Spinal cord (tissue), 9 donors: ENCODE measurements at regions not wholly inside any gene's neighbourhood (a gene's known extent, or its start where the extent isn't known, plus 50 kb on each side); places are given as distances from the start of the nearest gene placed in this dataset.

Source experiments
- DNase-seq, 6 donors: peaks; one replicate each; pipeline versions ENCODE4 v3.0.0 to v3.0.0-alpha.2; 2013 to 2015; ENCODE audit warnings: low spot score in 6 of 6, low read depth in 4 of 6
- H3K27ac ChIP-seq: one replicate; pipeline ENCODE4 v1.5.1; 2013; ENCODE audit warnings: low read depth, low read length, control low read depth
- H3K27me3 ChIP-seq: one replicate; pipeline ENCODE4 v1.6.1; 2013; ENCODE audit warnings: low read length; ENCODE audit not compliant: control insufficient read depth, insufficient read depth
- H3K36me3 ChIP-seq: one replicate; pipeline ENCODE4 v1.6.1; 2013; ENCODE audit warnings: low read length; ENCODE audit not compliant: control insufficient read depth, insufficient read depth
- H3K4me1 ChIP-seq: one replicate; pipeline ENCODE4 v1.6.1; 2013; ENCODE audit warnings: low read length; ENCODE audit not compliant: control insufficient read depth, insufficient read depth
- H3K4me3 ChIP-seq: one replicate; pipeline ENCODE4 v1.5.1; 2013; ENCODE audit warnings: low read depth, low read length, control low read depth
- H3K9me3 ChIP-seq: one replicate; pipeline ENCODE4 v1.6.1; 2013; ENCODE audit warnings: low read length; ENCODE audit not compliant: control insufficient read depth, insufficient read depth
- WGBS: methylation state at CpG from one replicate; pipeline ENCODE4 v1.1.5; 2013; ENCODE audit warnings: missing lambda C conversion rate; ENCODE audit not compliant: insufficient coverage; 5-methylcytosine and 5-hydroxymethylcytosine counted together
- donor health status: healthy.

DNA sequence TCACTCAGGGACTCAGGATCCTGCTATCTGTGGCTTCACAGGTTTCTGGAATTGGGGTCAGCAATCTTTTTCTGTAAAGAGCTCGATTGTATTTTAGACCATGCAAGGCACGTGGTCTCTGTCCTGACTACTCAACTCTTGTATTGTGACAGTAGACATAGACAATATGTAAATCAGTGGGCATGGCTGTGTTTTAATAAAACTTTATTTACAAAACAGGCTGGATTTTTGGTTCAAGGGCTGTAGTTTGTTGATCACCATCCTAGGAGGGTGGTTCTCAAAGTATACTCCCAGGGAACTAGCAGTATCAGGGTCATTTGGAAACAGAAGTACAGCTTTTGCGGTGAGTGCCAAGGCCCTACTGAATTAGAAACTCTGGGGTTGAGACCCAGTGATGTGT, 108.2 kb upstream of the CRHR1 start:
- WGBS: 83% methylated on average over 2 of the region's 3 CpGs
- Histone ChIP-seq H3K4me3 (no peak overlapping the region), H3K27ac (no peak overlapping the region)

DNA sequence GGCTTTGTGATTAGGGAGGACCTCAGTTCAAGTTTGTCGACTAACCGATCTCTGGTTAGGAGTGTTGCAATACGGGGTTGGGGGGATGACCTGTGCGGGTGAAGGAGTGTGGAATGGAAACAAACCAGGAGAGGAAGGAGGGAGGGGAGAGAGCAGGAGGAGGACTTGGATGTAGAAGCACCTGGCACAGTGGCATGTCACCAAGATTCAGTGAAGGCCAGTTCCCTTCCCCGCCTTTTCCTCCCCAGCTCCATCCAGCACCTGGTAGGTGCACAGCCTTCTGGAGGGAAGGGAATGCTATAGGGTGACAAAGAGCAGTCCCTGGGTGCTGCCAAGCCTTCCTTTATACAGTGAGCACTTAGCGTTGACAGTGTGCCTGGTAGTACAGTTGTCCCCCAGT, 107.4 kb upstream of the CRHR1 start:
- Histone ChIP-seq H3K4me3 (no peak overlapping the region), H3K4me1 (no peaks in the 10 kb centered on the region), H3K36me3 (no peaks in the 10 kb centered on the region), H3K27me3 (no peaks in the 10 kb centered on the region), H3K27ac (no peak overlapping the region), H3K9me3 (no peaks in the 10 kb centered on the region)
- 100% methylated on average over 3 of the region's 6 CpGs for WGBS
- DNase-seq: no peak

More for the DNA sequence above, 108.2 kb upstream of the CRHR1 start:
- no peak for DNase-seq
- H3K27me3 ChIP-seq: no peaks in the 10 kb centered on the region
- H3K36me3 ChIP-seq: no peaks in the 10 kb centered on the region
- H3K9me3 ChIP-seq: no peaks in the 10 kb centered on the region
- H3K4me1 ChIP-seq: no peaks in the 10 kb centered on the region

DNA sequence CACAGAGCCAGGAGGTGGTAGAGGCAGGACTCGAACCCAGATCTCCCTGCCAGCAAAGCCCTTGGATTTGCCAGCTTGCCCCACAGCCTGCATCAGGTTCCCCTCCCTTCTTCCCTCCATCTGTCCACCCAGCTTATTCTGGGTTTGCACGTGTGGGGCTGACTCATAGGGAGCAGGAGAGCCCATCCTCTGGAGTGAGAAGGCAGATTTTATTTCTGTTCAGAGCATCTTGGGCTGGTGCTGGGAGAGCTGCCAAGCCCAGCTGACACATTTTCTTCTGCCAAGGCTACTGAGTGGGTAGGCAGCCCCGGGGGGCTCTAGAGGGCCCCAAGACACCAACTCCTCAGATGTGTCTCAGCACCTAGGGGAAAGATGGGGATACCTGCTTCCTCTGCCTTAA, 106.3 kb upstream of the CRHR1 start:
- peak in 1 of 6 donors; percentile 65 for DNase-seq

DNA sequence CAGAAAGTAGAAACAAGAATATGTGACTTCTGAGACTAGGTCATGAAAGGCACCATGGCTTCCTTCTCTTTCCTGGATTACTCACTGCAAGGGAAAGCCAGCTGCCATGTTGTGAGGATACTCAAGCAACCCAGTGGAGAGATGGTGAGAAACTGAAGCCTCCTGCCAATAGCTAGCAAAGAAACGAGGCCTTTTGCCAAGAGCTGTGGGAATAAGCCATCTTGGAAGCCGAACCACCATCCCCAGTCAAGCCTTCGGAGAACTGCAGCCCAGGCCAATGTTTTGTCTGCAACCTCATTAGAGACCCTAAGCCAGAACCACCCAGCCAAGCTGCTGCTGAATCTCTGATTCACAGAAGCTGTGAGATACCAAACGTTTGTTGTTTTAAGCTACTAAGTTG, 104.7 kb upstream of the CRHR1 start:
- 82% methylated on average over 3 of the region's 4 CpGs for WGBS
- Histone ChIP-seq H3K9me3 (no peaks in the 10 kb centered on the region), H3K27ac (no peak overlapping the region), H3K4me1 (no peaks in the 10 kb centered on the region), H3K36me3 (no peaks in the 10 kb centered on the region), H3K27me3 (no peaks in the 10 kb centered on the region), H3K4me3 (no peak overlapping the region)
- peak in 1 of 6 donors; percentile 77 for DNase-seq

More for the DNA sequence above, 106.3 kb upstream of the CRHR1 start:
- Histone ChIP-seq H3K9me3 (no peaks in the 10 kb centered on the region), H3K4me3 (no peak overlapping the region), H3K4me1 (no peaks in the 10 kb centered on the region), H3K36me3 (no peaks in the 10 kb centered on the region), H3K27ac (no peak overlapping the region), H3K27me3 (no peaks in the 10 kb centered on the region)
- 58% methylated on average over 2 of the region's 3 CpGs for WGBS

DNA sequence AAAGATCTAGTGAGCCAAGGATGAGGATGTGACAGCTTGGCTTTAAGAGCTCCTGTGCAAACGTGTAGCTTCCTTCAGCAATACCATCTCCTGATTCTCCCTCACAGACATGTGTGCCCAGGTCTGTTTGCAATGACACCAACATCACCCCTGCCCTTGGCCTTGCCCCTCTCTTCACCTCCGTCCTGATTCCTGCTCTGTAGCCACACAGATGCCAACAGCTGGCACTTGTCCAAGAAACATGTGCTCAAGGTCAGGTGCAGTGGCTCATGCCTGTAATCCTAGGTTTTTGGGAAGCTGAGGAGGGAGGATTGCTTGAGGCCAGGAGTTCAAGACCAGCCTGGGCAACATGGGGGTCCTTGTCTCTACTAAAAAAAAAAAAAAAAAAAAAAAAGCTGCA, 103.8 kb upstream of the CRHR1 start:
- 60% methylated on average over 1 of the region's 2 CpGs for WGBS

DNA sequence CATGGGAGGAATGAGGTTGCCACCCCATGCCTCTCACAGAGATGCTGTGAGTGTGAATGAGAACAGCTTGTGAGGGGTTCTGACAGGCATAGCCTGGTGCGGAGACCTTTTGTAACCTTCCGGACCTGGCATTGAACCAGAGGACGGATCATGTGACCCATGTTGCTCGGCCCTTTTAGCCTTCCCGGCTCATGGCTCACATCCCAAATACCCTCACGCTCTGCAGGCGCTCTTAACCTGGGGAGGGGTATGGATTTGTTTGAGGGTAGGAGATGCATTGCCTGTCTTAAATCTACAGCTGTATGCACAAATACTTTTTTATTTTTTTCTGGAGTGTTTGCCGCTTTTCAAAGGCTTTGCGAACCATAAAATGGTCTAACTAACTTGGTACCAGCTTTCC, 102.4 kb upstream of the CRHR1 start:
- H3K9me3 ChIP-seq: no peaks in the 10 kb centered on the region
- no peaks in the 10 kb centered on the region for H3K36me3 ChIP-seq
- H3K27ac ChIP-seq: no peak overlapping the region
- DNase-seq: no peak
- H3K4me1 ChIP-seq: no peaks in the 10 kb centered on the region
- no peaks in the 10 kb centered on the region for H3K27me3 ChIP-seq
- no peak overlapping the region for H3K4me3 ChIP-seq
- WGBS: 100% methylated on average over 2 of the region's 9 CpGs

More for the DNA sequence above, 103.8 kb upstream of the CRHR1 start:
- H3K27ac ChIP-seq: no peak overlapping the region
- no peaks in the 10 kb centered on the region for H3K4me1 ChIP-seq
- no peak overlapping the region for H3K4me3 ChIP-seq
- no peak for DNase-seq
- no peaks in the 10 kb centered on the region for H3K36me3 ChIP-seq
- no peaks in the 10 kb centered on the region for H3K27me3 ChIP-seq
- H3K9me3 ChIP-seq: no peaks in the 10 kb centered on the region

DNA sequence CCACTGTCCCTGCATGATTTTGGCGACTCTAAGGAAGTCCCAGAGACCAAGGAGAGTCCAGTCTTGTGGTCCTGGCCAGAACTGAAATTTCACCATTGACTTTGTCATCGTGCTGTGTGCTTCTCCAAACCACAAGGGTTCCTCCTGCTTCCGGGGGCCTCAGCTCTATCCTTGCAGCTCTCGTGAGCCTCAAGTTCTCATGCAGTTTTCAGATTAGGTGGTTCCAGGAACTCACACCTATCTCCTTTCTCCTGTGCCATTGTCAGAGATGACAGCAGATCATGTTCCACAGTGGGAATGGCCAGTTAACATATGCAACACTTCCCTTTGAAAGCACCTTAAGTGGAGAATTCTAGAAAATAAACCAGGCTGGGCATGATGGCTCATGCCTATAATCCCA, 97.9 kb upstream of the CRHR1 start:
- Histone ChIP-seq H3K27ac (no peak overlapping the region), H3K4me3 (no peak overlapping the region), H3K36me3 (no peaks in the 10 kb centered on the region), H3K9me3 (no peaks in the 10 kb centered on the region), H3K4me1 (peaks cover 15% of the 10 kb centered on the region), H3K27me3 (no peaks in the 10 kb centered on the region)
- DNase-seq: no peak
- WGBS: 98% methylated on average over 4 of the region's 4 CpGs

DNA sequence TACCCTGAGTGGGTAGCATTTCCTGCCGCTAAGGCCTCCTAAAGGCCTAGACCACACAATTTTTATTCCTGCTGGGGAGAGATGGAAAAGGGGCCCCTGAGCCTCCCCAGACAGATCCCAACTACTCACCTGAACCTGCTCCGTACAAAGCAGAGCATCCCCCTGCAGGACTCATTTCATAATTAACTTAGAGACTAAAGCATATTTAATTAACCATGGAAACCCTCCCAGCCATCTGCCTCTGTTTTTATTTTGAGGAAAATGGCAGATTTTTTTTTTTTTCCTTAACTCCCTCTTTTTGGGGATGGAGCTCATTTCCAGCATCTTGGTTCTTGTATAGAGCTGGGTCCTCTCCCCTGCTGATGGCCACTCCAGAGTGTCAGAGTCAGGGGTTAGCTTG, 96.5 kb upstream of the CRHR1 start:
- Histone ChIP-seq H3K4me1 (peaks cover 15% of the 10 kb centered on the region), H3K27ac (no peak overlapping the region), H3K4me3 (no peak overlapping the region), H3K36me3 (no peaks in the 10 kb centered on the region), H3K27me3 (peaks cover 2% of the 10 kb centered on the region), H3K9me3 (no peaks in the 10 kb centered on the region)
- no CpG with 5 or more reads among the region's 2 CpGs for WGBS
- DNase-seq: peak in 2 of 6 donors; percentile 47 to 82

DNA sequence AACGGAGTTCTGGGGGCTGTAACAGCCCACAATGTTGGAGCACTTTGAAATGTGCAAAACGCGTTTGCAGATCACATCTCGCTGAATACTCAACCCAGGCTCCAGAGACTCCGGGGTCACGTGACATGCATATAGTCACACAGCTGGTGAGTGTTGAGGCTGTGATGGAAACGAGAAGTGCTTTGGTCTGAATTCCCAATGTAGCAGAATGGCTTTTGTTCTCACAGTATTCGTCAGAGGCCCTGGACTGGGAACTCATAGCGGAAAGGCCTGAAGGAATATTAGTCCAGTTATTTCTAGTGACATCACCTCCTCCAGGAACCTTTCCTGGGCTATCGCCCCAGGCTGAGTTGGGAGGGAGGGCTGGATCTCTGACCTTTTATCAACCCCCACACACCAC, 95.8 kb upstream of the CRHR1 start:
- peaks cover 2% of the 10 kb centered on the region for H3K27me3 ChIP-seq
- DNase-seq: peak in 4 of 6 donors; percentile 17 to 90 (median 40)
- no peaks in the 10 kb centered on the region for H3K36me3 ChIP-seq
- no peaks in the 10 kb centered on the region for H3K9me3 ChIP-seq
- no peak overlapping the region for H3K27ac ChIP-seq
- 31% methylated on average over 7 of the region's 10 CpGs for WGBS
- peaks cover 15% of the 10 kb centered on the region for H3K4me1 ChIP-seq
- H3K4me3 ChIP-seq: no peak overlapping the region

DNA sequence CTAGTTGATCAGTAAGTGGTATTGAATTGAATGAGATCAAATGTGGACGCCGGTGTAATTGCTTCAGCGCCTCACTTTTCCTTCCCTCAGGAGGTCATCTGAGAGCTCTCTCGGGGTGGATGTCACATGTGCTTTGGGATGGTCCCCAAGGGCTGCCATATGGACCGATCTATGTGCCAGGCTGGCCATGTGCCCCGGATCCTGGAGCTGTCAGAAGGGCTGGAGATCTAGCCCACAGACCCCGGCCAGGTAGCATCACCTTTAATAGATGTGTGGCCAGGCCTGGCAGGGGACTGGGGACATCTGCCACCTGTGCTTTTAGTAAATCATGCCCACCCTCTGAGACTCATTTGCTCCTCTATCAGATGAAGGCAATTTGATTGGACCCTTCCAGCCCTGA, 95.3 kb upstream of the CRHR1 start:
- peaks cover 15% of the 10 kb centered on the region for H3K4me1 ChIP-seq
- no peak overlapping the region for H3K4me3 ChIP-seq
- peaks cover 2% of the 10 kb centered on the region for H3K27me3 ChIP-seq
- no peak for DNase-seq
- WGBS: 84% methylated on average over 5 of the region's 7 CpGs
- no peaks in the 10 kb centered on the region for H3K36me3 ChIP-seq
- H3K27ac ChIP-seq: no peak overlapping the region
- H3K9me3 ChIP-seq: no peaks in the 10 kb centered on the region
